ENCODE measurements at regions not wholly inside any gene's neighbourhood (a gene's known extent, or its start where the extent isn't known, plus 50 kb on each side); places are given as distances from the start of the nearest gene placed in this dataset.
"Not testable (repeated sequence)": the region's sequence is repeated elsewhere in the genome, so short reads cannot be mapped to it uniquely, and the experiment has no call there.

DNA sequence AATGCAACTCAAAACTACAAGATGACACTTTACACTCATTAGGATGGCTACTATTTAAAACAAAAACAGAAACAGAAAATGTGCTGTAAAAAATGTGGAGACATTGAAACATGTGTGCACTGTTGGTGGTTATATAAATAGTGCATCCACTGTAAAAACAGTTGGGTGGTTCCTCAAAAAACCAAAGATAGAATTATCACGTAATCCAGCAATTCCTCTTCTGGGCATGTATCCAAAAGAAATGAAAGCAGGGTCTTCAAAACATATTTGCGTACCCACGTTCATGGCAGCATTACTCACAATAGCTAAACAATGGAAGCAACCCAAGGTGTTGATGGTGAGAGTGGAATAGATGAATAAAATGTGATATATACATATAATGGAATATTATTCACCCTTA is 967.2 kb downstream of the TRAM1L1 start:
- Mint-ChIP-seq H3K4me1 (no peaks in the 10 kb centered on the region), H3K27me3 (no peaks in the 10 kb centered on the region), H3K9me3 (no peaks in the 10 kb centered on the region), H3K27ac (no peak overlapping the region), H3K36me3 (ENCODE audit: low read depth) (no peaks in the 10 kb centered on the region), H3K4me3 (no peak overlapping the region)
- no peak for DNase-seq
- CTCF ChIA-PET: no interaction called here
- POLR2A ChIA-PET: no interaction called here

GRCh38 chr4:116112861-116113260 is 972.5 kb downstream of the TRAM1L1 start:
- H3K36me3 Mint-ChIP-seq (ENCODE audit: low read depth); POLR2A ChIA-PET; CTCF ChIA-PET; H3K4me1 Mint-ChIP-seq; H3K9me3 Mint-ChIP-seq; H3K27ac Mint-ChIP-seq; H3K4me3 Mint-ChIP-seq; H3K27me3 Mint-ChIP-seq; DNase-seq: not testable (repeated sequence)

GRCh38 chr4:116110713-116111112 is 974.7 kb downstream of the TRAM1L1 start:
- no peak overlapping the region for H3K27ac Mint-ChIP-seq
- H3K36me3 Mint-ChIP-seq (ENCODE audit: low read depth): no peaks in the 10 kb centered on the region
- H3K27me3 Mint-ChIP-seq: no peaks in the 10 kb centered on the region
- ChIA-PET POLR2A (no interaction called here), CTCF (no interaction called here)
- no peaks in the 10 kb centered on the region for H3K9me3 Mint-ChIP-seq
- DNase-seq: no peak
- H3K4me1 Mint-ChIP-seq: no peaks in the 10 kb centered on the region
- no peak overlapping the region for H3K4me3 Mint-ChIP-seq

DNA sequence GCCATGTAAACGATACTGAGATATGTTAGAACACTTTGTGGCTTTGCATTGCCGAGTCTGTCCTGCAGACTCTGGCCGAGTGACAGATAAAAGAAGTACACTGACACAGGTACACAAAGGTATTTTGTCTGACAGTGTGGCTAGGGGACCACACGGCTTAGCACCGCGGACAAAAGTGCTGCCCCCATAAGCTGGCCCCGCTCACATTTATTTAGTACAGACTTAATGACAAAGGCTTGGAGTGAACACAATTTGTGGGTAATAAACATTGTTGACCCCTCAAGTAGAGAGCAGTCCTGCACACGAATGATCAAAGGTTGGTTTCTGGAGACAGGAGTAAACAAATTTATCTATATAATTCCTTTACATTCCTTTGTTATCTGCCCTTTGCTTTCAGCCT is 976.8 kb downstream of the TRAM1L1 start:
- Mint-ChIP-seq H3K9me3 (no peaks in the 10 kb centered on the region), H3K36me3 (ENCODE audit: low read depth) (no peaks in the 10 kb centered on the region), H3K27me3 (no peaks in the 10 kb centered on the region), H3K4me1 (no peaks in the 10 kb centered on the region), H3K4me3 (no peak overlapping the region), H3K27ac (no peak overlapping the region)
- ChIA-PET CTCF (interaction anchor here (0.6 kb wide), 1 partner anchor 167 kb away, joined by 3 read pairs; no protein-coding TSS in a partner anchor), POLR2A (no interaction called here)
- no peak for DNase-seq

- Mint-ChIP-seq H3K27me3 (no peaks in the 10 kb centered on the region), H3K36me3 (ENCODE audit: low read depth) (no peaks in the 10 kb centered on the region), H3K27ac (no peak overlapping the region), H3K4me3 (no peak overlapping the region), H3K9me3 (peaks cover 8% of the 10 kb centered on the region), H3K4me1 (no peaks in the 10 kb centered on the region)
- POLR2A ChIA-PET: no interaction called here
- CTCF ChIA-PET: no interaction called here
- no peak for DNase-seq
Observed at GRCh38 chr4:116101321-116101720, 984.1 kb downstream of the TRAM1L1 start.

DNA sequence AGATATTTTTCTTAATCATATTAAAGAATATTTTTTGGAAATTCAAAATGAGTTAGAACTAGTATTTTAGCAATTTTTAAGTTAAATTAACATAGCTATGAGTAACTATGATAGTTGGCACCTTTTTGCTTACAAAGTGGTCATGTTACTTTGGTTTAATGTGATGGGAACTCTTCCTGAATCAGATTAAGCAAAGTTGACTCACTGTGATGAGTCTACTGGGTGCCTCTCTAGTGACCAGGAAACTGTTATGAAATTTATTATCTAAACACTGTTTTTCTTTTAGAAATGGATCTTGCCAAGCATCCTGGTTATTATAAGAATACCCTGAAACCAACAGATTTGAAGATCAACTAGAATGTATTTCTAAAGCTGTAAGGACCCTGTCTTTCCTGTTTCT is 985.8 kb downstream of the TRAM1L1 start:
- CTCF ChIA-PET: no interaction called here
- Mint-ChIP-seq H3K27me3 (no peaks in the 10 kb centered on the region), H3K4me1 (no peaks in the 10 kb centered on the region), H3K4me3 (no peak overlapping the region), H3K9me3 (peaks cover 8% of the 10 kb centered on the region), H3K36me3 (ENCODE audit: low read depth) (no peaks in the 10 kb centered on the region), H3K27ac (no peak overlapping the region)
- DNase-seq: no peak
- POLR2A ChIA-PET: no interaction called here

DNA sequence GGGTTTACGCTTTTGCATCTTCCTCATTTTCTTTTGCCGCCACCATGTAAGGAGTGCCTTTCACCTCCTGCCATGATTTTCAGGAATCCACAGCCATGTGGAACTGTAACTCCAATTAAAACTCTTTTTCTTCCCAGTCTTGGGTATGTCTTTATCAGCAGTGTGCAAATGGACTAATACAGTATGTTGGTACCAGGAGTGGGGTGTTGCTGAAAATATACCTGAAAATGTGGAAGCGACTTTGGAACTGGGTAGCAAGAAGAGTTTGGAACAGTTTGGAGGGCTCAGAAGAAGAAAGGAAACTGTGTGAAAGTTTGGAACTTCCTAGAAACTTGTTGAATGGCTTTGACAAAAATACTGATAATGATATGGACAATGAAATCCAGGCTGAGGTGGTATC is 983.9 kb upstream of the NDST4 start:
- H3K4me1 Mint-ChIP-seq; H3K27ac Mint-ChIP-seq; H3K4me3 Mint-ChIP-seq; POLR2A ChIA-PET; H3K9me3 Mint-ChIP-seq; DNase-seq; CTCF ChIA-PET; H3K36me3 Mint-ChIP-seq (ENCODE audit: low read depth); H3K27me3 Mint-ChIP-seq: not testable (repeated sequence)

GRCh38 chr4:116092961-116093360 is 979.5 kb upstream of the NDST4 start:
- no peaks in the 10 kb centered on the region for H3K27me3 Mint-ChIP-seq
- peaks cover 5% of the 10 kb centered on the region for H3K9me3 Mint-ChIP-seq
- no peak overlapping the region for H3K4me3 Mint-ChIP-seq
- no peaks in the 10 kb centered on the region for H3K4me1 Mint-ChIP-seq
- POLR2A ChIA-PET: no interaction called here
- H3K36me3 Mint-ChIP-seq (ENCODE audit: low read depth): no peaks in the 10 kb centered on the region
- CTCF ChIA-PET: no interaction called here
- no peak for DNase-seq
- H3K27ac Mint-ChIP-seq: no peak overlapping the region

DNA sequence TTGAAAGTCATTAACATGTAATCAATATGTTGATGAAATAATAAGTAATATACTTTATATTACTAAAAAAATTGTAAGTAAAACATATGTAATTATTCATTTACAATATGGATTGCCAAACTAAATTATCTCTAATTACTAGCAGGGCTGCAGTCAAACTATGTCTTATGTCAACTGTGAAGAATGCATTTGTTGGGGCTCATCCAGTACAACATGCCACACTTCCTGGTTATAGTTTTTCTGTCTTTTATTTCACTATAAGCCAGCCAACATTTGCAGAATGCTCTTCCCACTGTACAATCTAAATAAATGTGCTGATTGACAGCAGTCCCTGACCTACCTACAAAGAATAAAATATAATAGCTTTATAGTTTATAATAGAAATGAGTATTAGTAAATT is 975.4 kb upstream of the NDST4 start:
- no peak for DNase-seq
- ChIA-PET CTCF (no interaction called here), POLR2A (no interaction called here)
- no peak overlapping the region for H3K4me3 Mint-ChIP-seq
- no peaks in the 10 kb centered on the region for H3K36me3 Mint-ChIP-seq (ENCODE audit: low read depth)
- no peak overlapping the region for H3K27ac Mint-ChIP-seq
- H3K27me3 Mint-ChIP-seq: no peaks in the 10 kb centered on the region
- no peaks in the 10 kb centered on the region for H3K4me1 Mint-ChIP-seq
- H3K9me3 Mint-ChIP-seq: no peaks in the 10 kb centered on the region

DNA sequence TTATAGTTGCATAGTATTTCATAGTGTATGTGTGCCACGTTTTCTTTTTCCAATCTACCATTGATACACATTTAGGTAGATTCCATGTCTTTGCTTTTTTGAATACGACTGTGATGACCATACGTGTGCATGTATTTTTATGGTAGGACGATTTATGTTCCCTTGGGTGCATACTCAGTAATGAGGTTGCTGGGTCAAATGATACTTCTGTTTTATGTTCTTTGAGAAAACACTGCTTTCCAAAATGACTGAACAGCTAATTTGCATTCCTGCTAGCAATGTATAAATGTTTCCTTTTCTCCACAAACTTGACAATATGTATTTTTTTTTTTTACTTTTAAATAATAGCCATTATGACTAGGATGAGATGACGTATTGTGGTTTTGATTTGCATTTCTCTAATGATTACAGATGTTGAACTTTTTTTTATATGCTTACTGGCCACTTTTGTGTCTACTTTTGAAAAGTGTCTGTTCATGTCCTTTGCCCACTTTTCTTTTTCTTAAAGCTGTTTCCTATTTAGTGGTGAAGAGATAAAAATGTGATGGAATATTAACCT is 969.5 kb upstream of the NDST4 start:
- H3K4me3 Mint-ChIP-seq: no peak overlapping the region
- H3K4me1 Mint-ChIP-seq: no peaks in the 10 kb centered on the region
- no peak for DNase-seq
- H3K27me3 Mint-ChIP-seq: no peaks in the 10 kb centered on the region
- POLR2A ChIA-PET: no interaction called here
- H3K36me3 Mint-ChIP-seq (ENCODE audit: low read depth): no peaks in the 10 kb centered on the region
- H3K27ac Mint-ChIP-seq: no peak overlapping the region
- CTCF ChIA-PET: no interaction called here
- H3K9me3 Mint-ChIP-seq: no peaks in the 10 kb centered on the region

DNA sequence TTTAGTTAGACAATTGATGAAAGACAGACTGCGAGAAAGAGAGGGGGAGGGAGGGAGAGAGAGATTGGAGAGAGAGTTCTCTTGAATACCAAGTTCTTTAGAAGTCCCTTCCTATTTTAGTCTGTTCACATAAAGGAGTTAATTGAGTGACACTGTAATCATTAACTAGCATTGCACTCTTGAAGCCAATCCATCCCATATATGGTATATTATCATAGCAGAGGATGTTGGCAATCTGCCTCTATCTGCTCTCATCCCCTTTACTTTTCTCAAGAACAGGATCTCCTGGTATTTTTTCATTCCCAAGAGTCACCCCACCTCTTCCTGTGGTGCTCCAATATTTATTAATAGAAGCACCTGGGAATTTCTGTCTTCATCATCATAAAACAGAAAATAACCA is 959.6 kb upstream of the NDST4 start:
- no peak overlapping the region for H3K27ac Mint-ChIP-seq
- H3K4me3 Mint-ChIP-seq: no peak overlapping the region
- ChIA-PET POLR2A (no interaction called here), CTCF (no interaction called here)
- no peaks in the 10 kb centered on the region for H3K4me1 Mint-ChIP-seq
- H3K36me3 Mint-ChIP-seq (ENCODE audit: low read depth): no peaks in the 10 kb centered on the region
- no peak for DNase-seq
- no peaks in the 10 kb centered on the region for H3K27me3 Mint-ChIP-seq
- peaks cover 2% of the 10 kb centered on the region for H3K9me3 Mint-ChIP-seq

DNA sequence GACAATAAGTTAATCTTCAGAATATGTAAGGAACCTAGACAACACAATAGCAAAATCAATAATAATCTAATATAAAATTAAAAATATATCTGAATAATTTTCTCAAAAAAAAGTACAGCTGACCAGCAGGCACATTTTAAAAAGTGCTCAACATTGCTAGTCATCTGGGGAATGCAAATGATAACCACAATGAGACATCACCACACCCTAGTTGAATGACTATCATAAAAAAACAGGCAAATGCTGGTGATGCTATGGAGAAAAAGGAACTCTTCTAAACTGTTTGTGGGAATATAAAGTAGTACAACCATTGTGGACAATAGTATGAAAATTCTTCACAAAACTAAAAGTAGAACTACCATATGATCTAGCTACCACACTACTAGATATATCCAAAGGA is 956.9 kb upstream of the NDST4 start:
- CTCF ChIA-PET: no interaction called here

DNA sequence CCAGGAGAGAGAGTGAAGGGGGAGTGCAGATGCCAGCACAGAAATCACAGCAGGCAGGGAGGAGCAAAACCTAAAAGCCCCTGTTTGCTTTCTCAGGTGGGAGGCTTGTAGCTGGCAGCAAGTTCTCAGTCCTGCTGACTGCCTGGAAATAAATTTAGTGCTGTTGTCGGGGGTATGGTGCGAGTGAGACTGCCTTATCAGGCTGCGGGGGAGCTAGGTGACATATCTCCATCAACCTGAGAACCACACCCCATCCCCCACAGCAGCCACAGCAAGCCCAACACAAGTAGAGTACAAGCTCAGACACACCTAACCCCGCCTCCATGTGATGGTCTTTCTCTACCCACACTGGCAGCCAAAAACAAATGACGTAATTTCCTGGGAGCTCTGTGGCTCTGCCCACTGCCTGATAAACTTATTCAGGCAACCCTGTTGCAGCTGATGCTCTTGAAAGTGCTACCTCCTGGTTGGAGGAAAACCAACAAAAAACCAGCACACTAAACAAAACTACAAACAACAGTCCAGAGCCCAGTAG is 953.4 kb upstream of the NDST4 start:
- no peak for DNase-seq
- Mint-ChIP-seq H3K4me3 (no peak overlapping the region), H3K27ac (no peak overlapping the region), H3K27me3 (no peaks in the 10 kb centered on the region), H3K36me3 (ENCODE audit: low read depth) (no peaks in the 10 kb centered on the region), H3K9me3 (peaks cover 4% of the 10 kb centered on the region), H3K4me1 (no peaks in the 10 kb centered on the region)
- ChIA-PET CTCF (no interaction called here), POLR2A (interaction anchor here (0.5 kb wide), 1 partner anchor 1151 kb away, joined by 4 read pairs; no protein-coding TSS in a partner anchor)

More for the DNA sequence above, 956.9 kb upstream of the NDST4 start:
- POLR2A ChIA-PET: no interaction called here
- H3K27me3 Mint-ChIP-seq: no peaks in the 10 kb centered on the region
- no peaks in the 10 kb centered on the region for H3K36me3 Mint-ChIP-seq (ENCODE audit: low read depth)
- H3K4me3 Mint-ChIP-seq: no peak overlapping the region
- peaks cover 4% of the 10 kb centered on the region for H3K9me3 Mint-ChIP-seq
- no peak overlapping the region for H3K27ac Mint-ChIP-seq
- H3K4me1 Mint-ChIP-seq: no peaks in the 10 kb centered on the region
- no peak for DNase-seq

DNA sequence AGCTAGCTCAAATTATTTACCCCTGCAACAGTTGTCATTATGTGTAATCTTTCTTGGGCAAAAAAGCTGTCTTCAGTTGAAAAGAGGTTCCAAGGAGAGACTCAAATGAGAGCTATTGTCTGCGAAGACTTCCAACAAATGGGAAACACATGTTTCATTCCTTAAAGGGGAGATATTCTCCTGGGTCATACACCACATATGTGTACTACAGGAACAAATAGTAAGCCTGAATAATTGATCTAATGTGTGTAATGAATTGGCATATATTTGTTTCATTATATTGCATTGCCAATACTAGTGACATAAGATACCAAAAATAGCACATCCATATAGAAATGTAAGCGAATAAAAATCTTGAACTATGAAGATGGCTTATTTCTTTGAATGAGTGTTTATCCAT is 950.9 kb upstream of the NDST4 start:
- Mint-ChIP-seq H3K36me3 (ENCODE audit: low read depth) (no peaks in the 10 kb centered on the region), H3K9me3 (peaks cover 4% of the 10 kb centered on the region), H3K27ac (no peak overlapping the region), H3K4me1 (no peaks in the 10 kb centered on the region), H3K4me3 (no peak overlapping the region), H3K27me3 (no peaks in the 10 kb centered on the region)
- POLR2A ChIA-PET: no interaction called here
- no peak for DNase-seq
- CTCF ChIA-PET: no interaction called here
